ENCODE measurements at regions not wholly inside any gene's neighbourhood (a gene's known extent, or its start where the extent isn't known, plus 50 kb on each side); places are given as distances from the start of the nearest gene placed in this dataset.

GRCh38 chr6:140340795-140341194 lies 966.3 kb upstream of the CITED2 start:
- TF ChIP-seq POLR2A (IDR thresholded peaks at IDR 0.05) = no peak
- TF ChIP-seq CTCF (IDR thresholded peaks at IDR 0.05) = no peak

Measured in heart left ventricle (tissue), 13 donors.